Panc1 (cell line): ENCODE measurements at regions not wholly inside any gene's neighbourhood (a gene's known extent, or its start where the extent isn't known, plus 50 kb on each side); places are given as distances from the start of the nearest gene placed in this dataset.

ENCODE experiments used
- ATAC-seq: fragments of 200-7000 bp; cut with Tn5 transposase; 2 replicates; pipeline ENCODE4 v1.9.1; 2020; ENCODE audit warnings: mild to moderate bottlenecking, moderate library complexity
- BruUV-seq: library from RNA; stranded (reverse); fragments of 400-500 nt; replicated peaks from 2 replicates; lab custom pipeline; 2021; lab: Mats Ljungman, UMichigan
- CTCF ChIA-PET: fragments of 300-600 bp; sonication (Branson Sonifier 250); formaldehyde crosslinking; loops from one replicate; lab custom pipeline; 2022; ENCODE audit warnings: antibody characterized with exemption; lab: Charles Lee
- POLR2A ChIA-PET: fragments of 300-600 bp; sonication (Branson Sonifier 250); formaldehyde crosslinking; loops from one replicate; lab custom pipeline; 2022; ENCODE audit warnings: antibody characterized with exemption; lab: Charles Lee
- DNase-seq: peaks from one replicate; pipeline ENCODE4 v3.0.0-alpha.2; 2010; ENCODE audit warnings: low read depth, low spot score
- H3K27ac ChIP-seq: 2 replicates; pipeline ENCODE4 v1.5.1; 2011; ENCODE audit warnings: mild to moderate bottlenecking, low read length, inconsistent platforms
- H3K27me3 ChIP-seq: fragments of 200-500 bp; sonication (Bioruptor generic); 2 replicates; pipeline ENCODE4 v1.6.0; 2014; ENCODE audit warnings: low read length, inconsistent platforms; ENCODE audit not compliant: control insufficient read depth, insufficient read depth
- H3K36me3 ChIP-seq: fragments of 200-500 bp; sonication (Bioruptor generic); 2 replicates; pipeline ENCODE4 v1.5.1; 2014; ENCODE audit warnings: inconsistent platforms, mild to moderate bottlenecking, low read length, moderate library complexity; ENCODE audit not compliant: control insufficient read depth, insufficient read depth
- H3K4me1 ChIP-seq: 2 replicates; pipeline ENCODE4 v1.5.1; 2011; ENCODE audit warnings: inconsistent platforms, mild to moderate bottlenecking, low read length, moderate library complexity; ENCODE audit not compliant: control insufficient read depth, insufficient read depth
- H3K4me3 ChIP-seq, 2 experiments: 2 replicates each; pipeline ENCODE4 v1.5.1; 2011 to 2012; ENCODE audit warnings: low read depth in 2 of 2, low read length in 2 of 2, mild to moderate bottlenecking in 2 of 2, inconsistent platforms in 1 of 2, moderate library complexity in 1 of 2
- H3K9me3 ChIP-seq: fragments of 200-500 bp; sonication (Bioruptor generic); 2 replicates; pipeline ENCODE4 v1.5.1; 2014; ENCODE audit warnings: low read depth, mild to moderate bottlenecking, inconsistent platforms, low read length, moderate library complexity; ENCODE audit not compliant: control insufficient read depth, insufficient read depth
- POLR2AphosphoS5 ChIP-seq: IDR thresholded peaks from 2 replicates; pipeline ENCODE4 v1.6.1; 2012; ENCODE audit warnings: mild to moderate bottlenecking, low read depth, low read length, moderate library complexity
- SIN3A ChIP-seq: IDR thresholded peaks from 2 replicates; pipeline ENCODE4 v1.6.1; 2012; ENCODE audit warnings: low read depth, mild to moderate bottlenecking, low read length, moderate library complexity, borderline replicate concordance; ENCODE audit not compliant: insufficient read depth
- TCF7L2 ChIP-seq: IDR thresholded peaks from 2 replicates; pipeline ENCODE4 v1.6.1; 2011; ENCODE audit warnings: mild to moderate bottlenecking, low read depth, low read length, inconsistent platforms
- in situ Hi-C: cut with HindIII; loops from 2 replicates; pipeline ENCODE4 v1.10.0; 2016; ENCODE audit warnings: low sequenced_read_pairs, low pct_unique_long_range_greater_than_20kb
- intact Hi-C: fragments of 100-400 bp; cut with micrococcal nuclease; formaldehyde crosslinking; loops from one replicate; pipeline ENCODE4 v1.10.0; 2022; ENCODE audit not compliant: unreplicated experiment
- TF ChIP-seq, protein P1 (sequence below), 2 experiments: IDR thresholded peaks; 2 replicates each; pipeline ENCODE4 v1.6.1; 2011 to 2012; ENCODE audit warnings: low read depth in 2 of 2, control low read depth in 1 of 2, low read length in 1 of 2, mild to moderate bottlenecking in 1 of 2, moderate library complexity in 1 of 2; ENCODE audit not compliant: insufficient read depth in 1 of 2
- TF ChIP-seq, protein P2 (sequence below): fragments of 450-650 bp; IDR thresholded peaks from 2 replicates; pipeline ENCODE4 v1.5.1; 2017; ENCODE audit warnings: mild to moderate bottlenecking

GRCh38 chr7:109890622-109891021, 1200.3 kb upstream of the LRRN3 start:
- DNase-seq: no peak
- no peaks in the 10 kb centered on the region for H3K9me3 ChIP-seq
- no peak overlapping the region for H3K27ac ChIP-seq
- no peaks in the 10 kb centered on the region for H3K36me3 ChIP-seq
- H3K4me3 ChIP-seq: no peak overlapping the region
- no TSS peak for BruUV-seq
- intact Hi-C loops (no loop called here), in situ Hi-C loops (no loop called here)
- POLR2A ChIA-PET: no interaction called here
- no peak for ATAC-seq
- TF ChIP-seq, protein P1, sequence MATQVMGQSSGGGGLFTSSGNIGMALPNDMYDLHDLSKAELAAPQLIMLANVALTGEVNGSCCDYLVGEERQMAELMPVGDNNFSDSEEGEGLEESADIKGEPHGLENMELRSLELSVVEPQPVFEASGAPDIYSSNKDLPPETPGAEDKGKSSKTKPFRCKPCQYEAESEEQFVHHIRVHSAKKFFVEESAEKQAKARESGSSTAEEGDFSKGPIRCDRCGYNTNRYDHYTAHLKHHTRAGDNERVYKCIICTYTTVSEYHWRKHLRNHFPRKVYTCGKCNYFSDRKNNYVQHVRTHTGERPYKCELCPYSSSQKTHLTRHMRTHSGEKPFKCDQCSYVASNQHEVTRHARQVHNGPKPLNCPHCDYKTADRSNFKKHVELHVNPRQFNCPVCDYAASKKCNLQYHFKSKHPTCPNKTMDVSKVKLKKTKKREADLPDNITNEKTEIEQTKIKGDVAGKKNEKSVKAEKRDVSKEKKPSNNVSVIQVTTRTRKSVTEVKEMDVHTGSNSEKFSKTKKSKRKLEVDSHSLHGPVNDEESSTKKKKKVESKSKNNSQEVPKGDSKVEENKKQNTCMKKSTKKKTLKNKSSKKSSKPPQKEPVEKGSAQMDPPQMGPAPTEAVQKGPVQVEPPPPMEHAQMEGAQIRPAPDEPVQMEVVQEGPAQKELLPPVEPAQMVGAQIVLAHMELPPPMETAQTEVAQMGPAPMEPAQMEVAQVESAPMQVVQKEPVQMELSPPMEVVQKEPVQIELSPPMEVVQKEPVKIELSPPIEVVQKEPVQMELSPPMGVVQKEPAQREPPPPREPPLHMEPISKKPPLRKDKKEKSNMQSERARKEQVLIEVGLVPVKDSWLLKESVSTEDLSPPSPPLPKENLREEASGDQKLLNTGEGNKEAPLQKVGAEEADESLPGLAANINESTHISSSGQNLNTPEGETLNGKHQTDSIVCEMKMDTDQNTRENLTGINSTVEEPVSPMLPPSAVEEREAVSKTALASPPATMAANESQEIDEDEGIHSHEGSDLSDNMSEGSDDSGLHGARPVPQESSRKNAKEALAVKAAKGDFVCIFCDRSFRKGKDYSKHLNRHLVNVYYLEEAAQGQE (IDR thresholded peaks at IDR 0.05; ENCODE audit: insufficient read depth in 1 of 2, low read depth in 2 of 2, low read length in 1 of 2): no peak
- TF ChIP-seq, protein P2, sequence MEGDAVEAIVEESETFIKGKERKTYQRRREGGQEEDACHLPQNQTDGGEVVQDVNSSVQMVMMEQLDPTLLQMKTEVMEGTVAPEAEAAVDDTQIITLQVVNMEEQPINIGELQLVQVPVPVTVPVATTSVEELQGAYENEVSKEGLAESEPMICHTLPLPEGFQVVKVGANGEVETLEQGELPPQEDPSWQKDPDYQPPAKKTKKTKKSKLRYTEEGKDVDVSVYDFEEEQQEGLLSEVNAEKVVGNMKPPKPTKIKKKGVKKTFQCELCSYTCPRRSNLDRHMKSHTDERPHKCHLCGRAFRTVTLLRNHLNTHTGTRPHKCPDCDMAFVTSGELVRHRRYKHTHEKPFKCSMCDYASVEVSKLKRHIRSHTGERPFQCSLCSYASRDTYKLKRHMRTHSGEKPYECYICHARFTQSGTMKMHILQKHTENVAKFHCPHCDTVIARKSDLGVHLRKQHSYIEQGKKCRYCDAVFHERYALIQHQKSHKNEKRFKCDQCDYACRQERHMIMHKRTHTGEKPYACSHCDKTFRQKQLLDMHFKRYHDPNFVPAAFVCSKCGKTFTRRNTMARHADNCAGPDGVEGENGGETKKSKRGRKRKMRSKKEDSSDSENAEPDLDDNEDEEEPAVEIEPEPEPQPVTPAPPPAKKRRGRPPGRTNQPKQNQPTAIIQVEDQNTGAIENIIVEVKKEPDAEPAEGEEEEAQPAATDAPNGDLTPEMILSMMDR: no peak
- H3K27me3 ChIP-seq: no peaks in the 10 kb centered on the region
- no peaks in the 10 kb centered on the region for H3K4me1 ChIP-seq
- CTCF ChIA-PET: no interaction called here

- H3K36me3 ChIP-seq: no peaks in the 10 kb centered on the region
- TF ChIP-seq POLR2AphosphoS5 (no peak), SIN3A (no peak), TCF7L2 (no peak)
- TF ChIP-seq, protein P2: no peak
- TF ChIP-seq, protein P1 (IDR thresholded peaks at IDR 0.05; ENCODE audit: insufficient read depth in 1 of 2, low read depth in 2 of 2, low read length in 1 of 2): no peak
- POLR2A ChIA-PET: no interaction called here
- no peaks in the 10 kb centered on the region for H3K4me1 ChIP-seq
- no peaks in the 10 kb centered on the region for H3K9me3 ChIP-seq
- DNase-seq: no peak
- in situ Hi-C loops (no loop called here), intact Hi-C loops (no loop called here)
- CTCF ChIA-PET: no interaction called here
- ATAC-seq: no peak
- H3K4me3 ChIP-seq: no peak overlapping the region
- H3K27ac ChIP-seq: no peak overlapping the region
- no TSS peak for BruUV-seq
- no peaks in the 10 kb centered on the region for H3K27me3 ChIP-seq
Measured at GRCh38 chr7:109893231-109893630, 1197.7 kb upstream of the LRRN3 start.
